Activated naive CD4-positive, alpha-beta T cell treated with anti-CD3 and anti-CD28 coated beads, Interleukin-2, amount 10 ng/mL, durations not matched to agents 7 days and 5 days (primary cell): ENCODE measurements at regions not wholly inside any gene's neighbourhood (a gene's known extent, or its start where the extent isn't known, plus 50 kb on each side); places are given as distances from the start of the nearest gene placed in this dataset.

Experiments
- CTCF ChIA-PET: fragments of 350-600 bp; sonication (Branson Sonifier 250); formaldehyde crosslinking; loops from one replicate; lab custom pipeline; 2021; ENCODE audit warnings: antibody characterized with exemption; lab: Charles Lee
- DNase-seq: peaks from one replicate; pipeline ENCODE4 v3.0.0-alpha.2; 2020
- H3K27ac Mint-ChIP-seq: one replicate; pipeline ENCODE4 v1.8.0; 2021; ENCODE audit warnings: mild to moderate bottlenecking, moderate library complexity, mixed read lengths
- H3K27me3 Mint-ChIP-seq: one replicate; pipeline ENCODE4 v1.8.0; 2021; ENCODE audit warnings: mild to moderate bottlenecking, mixed read lengths
- H3K36me3 Mint-ChIP-seq: one replicate; pipeline ENCODE4 v1.8.0; 2021; ENCODE audit warnings: mixed read lengths
- H3K4me1 Mint-ChIP-seq: one replicate; pipeline ENCODE4 v1.8.0; 2021; ENCODE audit warnings: mixed read lengths
- H3K4me3 Mint-ChIP-seq: one replicate; pipeline ENCODE4 v1.8.0; 2021; ENCODE audit warnings: mild to moderate bottlenecking, moderate library complexity, mixed read lengths
- H3K9me3 Mint-ChIP-seq: one replicate; pipeline ENCODE4 v1.8.0; 2021; ENCODE audit warnings: mixed read lengths

DNA sequence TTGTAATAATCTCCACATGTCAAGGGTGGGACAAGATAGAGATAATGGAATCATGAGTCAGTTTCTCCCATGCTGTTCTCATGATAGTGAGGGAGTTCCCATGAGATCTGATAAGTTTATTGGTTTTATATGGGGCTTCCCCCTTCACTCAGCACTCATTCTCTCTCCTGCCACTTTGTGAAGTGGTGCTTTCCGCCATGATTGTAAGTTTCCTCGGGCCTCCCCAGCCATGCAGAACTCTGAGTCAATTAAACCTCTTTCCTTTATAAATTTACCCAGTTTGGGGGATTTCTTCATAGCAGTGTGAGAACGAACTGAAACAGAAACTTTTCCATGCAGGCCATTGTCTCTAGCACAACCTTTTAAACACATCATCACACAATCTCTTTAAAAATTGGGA, 221.5 kb upstream of the BRINP3 start:
- CTCF ChIA-PET: no interaction called here
- no peak overlapping the region for H3K27ac Mint-ChIP-seq
- no peak for DNase-seq

GRCh38 chr1:190708418-190709057, 230.9 kb upstream of the BRINP3 start:
- Mint-ChIP-seq H3K27ac (no peak overlapping the region), H3K36me3 (no peaks in the 10 kb centered on the region), H3K9me3 (peaks cover 13% of the 10 kb centered on the region), H3K4me1 (no peaks in the 10 kb centered on the region), H3K4me3 (no peak overlapping the region), H3K27me3 (no peaks in the 10 kb centered on the region)
- DNase-seq: no peak
- CTCF ChIA-PET: no interaction called here

More for the DNA sequence above, 221.5 kb upstream of the BRINP3 start:
- H3K36me3 Mint-ChIP-seq: no peaks in the 10 kb centered on the region
- H3K4me1 Mint-ChIP-seq: no peaks in the 10 kb centered on the region
- H3K9me3 Mint-ChIP-seq: peaks cover 8% of the 10 kb centered on the region
- H3K27me3 Mint-ChIP-seq: no peaks in the 10 kb centered on the region
- H3K4me3 Mint-ChIP-seq: no peak overlapping the region

- peaks cover 9% of the 10 kb centered on the region for H3K9me3 Mint-ChIP-seq
- CTCF ChIA-PET: no interaction called here
- no peaks in the 10 kb centered on the region for H3K36me3 Mint-ChIP-seq
- H3K27ac Mint-ChIP-seq: no peak overlapping the region
- H3K4me3 Mint-ChIP-seq: no peak overlapping the region
- no peaks in the 10 kb centered on the region for H3K4me1 Mint-ChIP-seq
- DNase-seq: no peak
- H3K27me3 Mint-ChIP-seq: no peaks in the 10 kb centered on the region
Observed at GRCh38 chr1:190711069-190711468, 233.4 kb upstream of the BRINP3 start.

- H3K27me3 Mint-ChIP-seq: no peaks in the 10 kb centered on the region
- no peaks in the 10 kb centered on the region for H3K36me3 Mint-ChIP-seq
- H3K4me3 Mint-ChIP-seq: no peak overlapping the region
- no peak for DNase-seq
- CTCF ChIA-PET: no interaction called here
- H3K9me3 Mint-ChIP-seq: peaks cover 2% of the 10 kb centered on the region
- no peaks in the 10 kb centered on the region for H3K4me1 Mint-ChIP-seq
- no peak overlapping the region for H3K27ac Mint-ChIP-seq
Observed at GRCh38 chr1:190717055-190717454, 239.4 kb upstream of the BRINP3 start.

- H3K9me3 Mint-ChIP-seq: peaks cover 3% of the 10 kb centered on the region
- no peak for DNase-seq
Observed at GRCh38 chr1:190736971-190737590, 259.4 kb upstream of the BRINP3 start.

GRCh38 chr1:190738317-190738716, 260.7 kb upstream of the BRINP3 start:
- no peak for DNase-seq
- no peaks in the 10 kb centered on the region for H3K27me3 Mint-ChIP-seq
- H3K4me3 Mint-ChIP-seq: no peak overlapping the region
- no peaks in the 10 kb centered on the region for H3K36me3 Mint-ChIP-seq
- peaks cover 3% of the 10 kb centered on the region for H3K9me3 Mint-ChIP-seq
- H3K4me1 Mint-ChIP-seq: no peaks in the 10 kb centered on the region
- no peak overlapping the region for H3K27ac Mint-ChIP-seq
- CTCF ChIA-PET: no interaction called here

More at GRCh38 chr1:190736971-190737590, 259.4 kb upstream of the BRINP3 start:
- H3K4me1 Mint-ChIP-seq: no peaks in the 10 kb centered on the region
- H3K27ac Mint-ChIP-seq: no peak overlapping the region
- no peaks in the 10 kb centered on the region for H3K27me3 Mint-ChIP-seq
- CTCF ChIA-PET: no interaction called here
- no peaks in the 10 kb centered on the region for H3K36me3 Mint-ChIP-seq
- no peak overlapping the region for H3K4me3 Mint-ChIP-seq

DNA sequence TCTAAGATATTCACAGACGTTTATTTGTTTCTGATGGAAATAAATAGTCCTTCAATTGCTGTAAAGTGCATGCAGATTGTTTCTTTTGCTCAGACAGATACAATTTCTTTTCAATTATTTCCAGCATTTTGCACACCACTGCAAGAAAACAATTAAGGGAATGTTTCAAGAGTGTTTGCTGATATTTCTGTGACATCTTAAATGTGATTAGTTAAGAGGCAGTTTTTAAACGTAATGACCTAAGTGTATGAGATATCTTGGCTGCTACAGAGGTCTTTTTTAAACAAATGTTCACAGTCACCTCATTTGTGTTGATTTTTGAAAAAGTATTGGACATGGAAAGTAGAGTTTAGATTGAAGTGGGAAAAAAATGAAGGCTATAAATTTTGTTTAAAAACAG, 262.3 kb upstream of the BRINP3 start:
- no peaks in the 10 kb centered on the region for H3K4me1 Mint-ChIP-seq
- no peaks in the 10 kb centered on the region for H3K36me3 Mint-ChIP-seq
- peaks cover 4% of the 10 kb centered on the region for H3K9me3 Mint-ChIP-seq
- no peak overlapping the region for H3K4me3 Mint-ChIP-seq
- no peak overlapping the region for H3K27ac Mint-ChIP-seq
- no peak for DNase-seq
- CTCF ChIA-PET: no interaction called here
- H3K27me3 Mint-ChIP-seq: no peaks in the 10 kb centered on the region

GRCh38 chr1:190747704-190748103, 270.0 kb upstream of the BRINP3 start:
- H3K27ac Mint-ChIP-seq: no peak overlapping the region
- H3K27me3 Mint-ChIP-seq: no peaks in the 10 kb centered on the region
- no peak overlapping the region for H3K4me3 Mint-ChIP-seq
- no peak for DNase-seq
- H3K36me3 Mint-ChIP-seq: no peaks in the 10 kb centered on the region
- H3K4me1 Mint-ChIP-seq: no peaks in the 10 kb centered on the region
- H3K9me3 Mint-ChIP-seq: peaks cover 5% of the 10 kb centered on the region
- CTCF ChIA-PET: no interaction called here

GRCh38 chr1:190752131-190752530, 274.5 kb upstream of the BRINP3 start:
- DNase-seq: no peak
- no peak overlapping the region for H3K4me3 Mint-ChIP-seq
- no peaks in the 10 kb centered on the region for H3K36me3 Mint-ChIP-seq
- H3K9me3 Mint-ChIP-seq: peaks cover 4% of the 10 kb centered on the region
- no peak overlapping the region for H3K27ac Mint-ChIP-seq
- no peaks in the 10 kb centered on the region for H3K27me3 Mint-ChIP-seq
- CTCF ChIA-PET: no interaction called here
- no peaks in the 10 kb centered on the region for H3K4me1 Mint-ChIP-seq

GRCh38 chr1:190754666-190755065, 277.0 kb upstream of the BRINP3 start:
- Mint-ChIP-seq H3K36me3 (no peaks in the 10 kb centered on the region), H3K9me3 (peaks cover 4% of the 10 kb centered on the region), H3K27ac (no peak overlapping the region), H3K27me3 (no peaks in the 10 kb centered on the region), H3K4me3 (no peak overlapping the region), H3K4me1 (no peaks in the 10 kb centered on the region)
- CTCF ChIA-PET: no interaction called here
- DNase-seq: no peak

DNA sequence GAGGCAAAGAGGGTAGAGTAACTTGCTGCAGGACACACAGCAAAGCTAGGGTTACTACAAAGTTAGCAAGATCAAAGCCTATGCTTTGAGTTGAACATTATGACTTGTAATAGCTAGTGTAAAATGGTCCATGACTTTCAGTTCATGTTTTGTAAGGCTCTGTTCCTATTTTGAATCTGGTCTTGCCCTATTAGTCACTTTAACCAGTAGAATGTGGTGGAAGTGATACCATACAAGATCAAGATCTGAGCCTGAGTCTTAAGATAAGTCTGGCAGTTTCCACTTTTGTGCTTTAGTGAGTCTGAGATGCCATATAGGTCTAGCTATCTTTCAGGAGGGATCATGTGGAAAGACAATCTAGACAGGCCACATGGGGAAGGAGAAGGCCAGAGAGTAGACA, 282.1 kb upstream of the BRINP3 start:
- Mint-ChIP-seq H3K27ac (no peak overlapping the region), H3K4me1 (no peaks in the 10 kb centered on the region), H3K9me3 (peaks cover under 1% of the 10 kb centered on the region), H3K4me3 (no peak overlapping the region), H3K36me3 (no peaks in the 10 kb centered on the region), H3K27me3 (no peaks in the 10 kb centered on the region)
- DNase-seq: no peak
- CTCF ChIA-PET: no interaction called here

DNA sequence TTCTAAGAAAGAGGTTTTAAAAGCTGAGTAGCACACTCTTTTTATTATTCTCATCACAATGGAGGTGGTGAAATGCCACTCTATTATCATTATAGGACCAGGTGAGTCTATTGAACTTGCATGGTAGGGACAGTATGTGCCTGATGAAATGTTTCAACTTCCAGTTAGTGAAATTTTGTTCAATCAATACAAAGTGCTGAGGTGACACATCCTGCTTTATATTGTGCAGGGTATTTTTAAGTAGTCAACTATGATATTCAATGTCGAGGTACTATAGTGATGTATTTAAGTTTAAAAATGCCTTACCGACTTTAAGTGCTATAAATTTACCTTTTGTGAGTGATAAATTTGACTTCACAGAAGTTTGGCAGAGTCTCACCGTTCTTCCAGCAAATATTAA, 284.7 kb upstream of the BRINP3 start:
- Mint-ChIP-seq H3K27me3 (no peaks in the 10 kb centered on the region), H3K4me1 (no peaks in the 10 kb centered on the region), H3K27ac (no peak overlapping the region), H3K9me3 (peaks cover 6% of the 10 kb centered on the region), H3K4me3 (no peak overlapping the region), H3K36me3 (no peaks in the 10 kb centered on the region)
- CTCF ChIA-PET: no interaction called here
- DNase-seq: no peak

- H3K4me3 Mint-ChIP-seq: no peak overlapping the region
- H3K27ac Mint-ChIP-seq: no peak overlapping the region
- DNase-seq: no peak
- H3K27me3 Mint-ChIP-seq: no peaks in the 10 kb centered on the region
- no peaks in the 10 kb centered on the region for H3K36me3 Mint-ChIP-seq
- H3K9me3 Mint-ChIP-seq: peaks cover 9% of the 10 kb centered on the region
- H3K4me1 Mint-ChIP-seq: no peaks in the 10 kb centered on the region
- CTCF ChIA-PET: no interaction called here
Observed at GRCh38 chr1:190792873-190793272, 315.2 kb upstream of the BRINP3 start.

GRCh38 chr1:190807629-190808028, 330.0 kb upstream of the BRINP3 start:
- Mint-ChIP-seq H3K4me3 (no peak overlapping the region), H3K27me3 (no peaks in the 10 kb centered on the region)

GRCh38 chr1:190808035-190808434, 330.4 kb upstream of the BRINP3 start:
- CTCF ChIA-PET: no interaction called here
- Mint-ChIP-seq H3K27ac (no peak overlapping the region), H3K27me3 (no peaks in the 10 kb centered on the region), H3K4me1 (no peaks in the 10 kb centered on the region), H3K4me3 (no peak overlapping the region), H3K36me3 (no peaks in the 10 kb centered on the region), H3K9me3 (peaks cover 27% of the 10 kb centered on the region)
- DNase-seq: no peak

More at GRCh38 chr1:190807629-190808028, 330.0 kb upstream of the BRINP3 start:
- Mint-ChIP-seq H3K36me3 (no peaks in the 10 kb centered on the region), H3K4me1 (no peaks in the 10 kb centered on the region), H3K9me3 (peaks cover 26% of the 10 kb centered on the region), H3K27ac (no peak overlapping the region)
- CTCF ChIA-PET: interaction anchor here (0.6 kb wide), 1 partner anchor 36 kb away, joined by 3 read pairs; no protein-coding TSS in a partner anchor
- no peak for DNase-seq
